Putamen (tissue), 1 donor: ENCODE measurements at regions not wholly inside any gene's neighbourhood (a gene's known extent, or its start where the extent isn't known, plus 50 kb on each side); places are given as distances from the start of the nearest gene placed in this dataset.
A peak's percentile ranks its signal among the peaks of the same experiment; 100 is the strongest.
"Not testable (repeated sequence)": the region's sequence is repeated elsewhere in the genome, so short reads cannot be mapped to it uniquely, and the experiment has no call there.

ENCODE experiments used
- DNase-seq: peaks from one replicate; pipeline ENCODE4 v3.0.0-alpha.2; 2016; ENCODE audit warnings: low spot score

- DNase-seq, result no peak
Observed at GRCh38 chr6:4256969-4257368, 121.6 kb upstream of the ECI2 start.

- DNase-seq, result peak; percentile 7
Observed at GRCh38 chr6:4253604-4254231, 118.3 kb upstream of the ECI2 start.

- DNase-seq, result not testable (repeated sequence)
Observed at GRCh38 chr6:4252445-4252844, 117.1 kb upstream of the ECI2 start.

GRCh38 chr6:4250645-4251044 lies 115.3 kb upstream of the ECI2 start:
- DNase-seq, result no peak

- not testable (repeated sequence) for DNase-seq
Observed at GRCh38 chr6:4243832-4244231, 108.5 kb upstream of the ECI2 start.

GRCh38 chr6:4243237-4243636 lies 107.9 kb upstream of the ECI2 start:
- DNase-seq, result no peak

- no peak for DNase-seq
Observed at GRCh38 chr6:4242601-4243000, 107.2 kb upstream of the ECI2 start.

GRCh38 chr6:4240148-4240547 lies 104.8 kb upstream of the ECI2 start:
- DNase-seq, result no peak

- no peak for DNase-seq
Observed at GRCh38 chr6:4225161-4225872, 89.9 kb upstream of the ECI2 start.

GRCh38 chr6:4224067-4224978 lies 88.9 kb upstream of the ECI2 start:
- DNase-seq, result no peak

GRCh38 chr6:4220558-4220957 lies 85.2 kb upstream of the ECI2 start:
- no peak for DNase-seq

- not testable (repeated sequence) for DNase-seq
Observed at GRCh38 chr6:4218619-4219317, 83.4 kb upstream of the ECI2 start.

GRCh38 chr6:4212588-4212987 lies 77.2 kb upstream of the ECI2 start:
- no peak for DNase-seq

- DNase-seq, result peak; percentile 12
Observed at GRCh38 chr6:4210629-4211419, 75.4 kb upstream of the ECI2 start.

GRCh38 chr6:4209196-4209595 lies 73.8 kb upstream of the ECI2 start:
- no peak for DNase-seq

GRCh38 chr6:4208158-4208557 lies 72.8 kb upstream of the ECI2 start:
- DNase-seq, result no peak

GRCh38 chr6:4203642-4204417 lies 68.5 kb upstream of the ECI2 start:
- not testable (repeated sequence) for DNase-seq

GRCh38 chr6:4192627-4193026 lies 57.3 kb upstream of the ECI2 start:
- DNase-seq, result no peak

- DNase-seq, result no peak
Observed at GRCh38 chr6:4192173-4192572, 56.8 kb upstream of the ECI2 start.

GRCh38 chr6:4191271-4191721 lies 55.9 kb upstream of the ECI2 start:
- no peak for DNase-seq
